H9 (cell line): ENCODE measurements at regions not wholly inside any gene's neighbourhood (a gene's known extent, or its start where the extent isn't known, plus 50 kb on each side); places are given as distances from the start of the nearest gene placed in this dataset.

ENCODE experiments used
- DNase-seq: peaks from one replicate; pipeline ENCODE4 v3.0.0-alpha.2; 2017
- H2AFZ ChIP-seq: one replicate; pipeline ENCODE4 v1.6.1; 2013; ENCODE audit warnings: mild to moderate bottlenecking, low read length, control low read depth, moderate library complexity
- H2AK5ac ChIP-seq: 2 replicates; pipeline ENCODE4 v1.6.1; 2013; ENCODE audit warnings: low read length, control low read depth, mixed read lengths; ENCODE audit not compliant: insufficient read length
- H2BK120ac ChIP-seq: one replicate; pipeline ENCODE4 v1.6.1; 2013; ENCODE audit warnings: low read depth, mild to moderate bottlenecking, low read length, control low read depth, inconsistent platforms; ENCODE audit not compliant: poor library complexity, severe bottlenecking
- H2BK12ac ChIP-seq: 2 replicates; pipeline ENCODE4 v1.6.1; 2013; ENCODE audit warnings: low read length, control low read depth, mixed read lengths, low read depth; ENCODE audit not compliant: insufficient read length
- H2BK15ac ChIP-seq: 2 replicates; pipeline ENCODE4 v1.6.1; 2013; ENCODE audit warnings: low read depth, low read length, control low read depth
- H2BK20ac ChIP-seq: one replicate; pipeline ENCODE4 v1.6.1; 2013; ENCODE audit warnings: low read depth, mild to moderate bottlenecking, low read length, control low read depth, inconsistent platforms; ENCODE audit not compliant: poor library complexity, severe bottlenecking
- H2BK5ac ChIP-seq: 2 replicates; pipeline ENCODE4 v1.6.1; 2013; ENCODE audit warnings: low read length, control low read depth, mixed read lengths; ENCODE audit not compliant: insufficient read length
- H3K14ac ChIP-seq: 2 replicates; pipeline ENCODE4 v1.6.1; 2013; ENCODE audit warnings: low read length, control low read depth; ENCODE audit not compliant: insufficient read depth
- H3K18ac ChIP-seq: 2 replicates; pipeline ENCODE4 v1.6.1; 2013; ENCODE audit warnings: low read depth, mild to moderate bottlenecking, mixed read lengths, low read length, control low read depth; ENCODE audit not compliant: insufficient read length
- H3K23ac ChIP-seq: 2 replicates; pipeline ENCODE4 v1.6.1; 2013; ENCODE audit warnings: low read length, control low read depth, mixed read lengths, low read depth; ENCODE audit not compliant: insufficient read length
- H3K23me2 ChIP-seq: 2 replicates; pipeline ENCODE4 v1.6.1; 2013; ENCODE audit warnings: low read depth, mild to moderate bottlenecking, mixed read lengths, low read length, control low read depth; ENCODE audit not compliant: insufficient read length, poor library complexity, severe bottlenecking
- H3K27ac ChIP-seq: 2 replicates; pipeline ENCODE4 v1.5.1; 2013; ENCODE audit warnings: low read length, control low read depth, mixed read lengths, low read depth; ENCODE audit not compliant: insufficient read length
- H3K27me3 ChIP-seq: 2 replicates; pipeline ENCODE4 v1.6.1; 2013; ENCODE audit warnings: low read length, control low read depth, inconsistent platforms; ENCODE audit not compliant: insufficient read depth
- H3K4ac ChIP-seq: 2 replicates; pipeline ENCODE4 v1.6.1; 2013; ENCODE audit warnings: low read depth, mild to moderate bottlenecking, control low read depth, inconsistent platforms, low read length, moderate library complexity
- H3K4me1 ChIP-seq: 2 replicates; pipeline ENCODE4 v1.6.1; 2013; ENCODE audit warnings: low read length, control low read depth, inconsistent platforms; ENCODE audit not compliant: insufficient read depth
- H3K4me2 ChIP-seq: 2 replicates; pipeline ENCODE4 v1.6.1; 2013; ENCODE audit warnings: low read length, control low read depth, mixed read lengths; ENCODE audit not compliant: insufficient read length, insufficient read depth
- H3K56ac ChIP-seq: 2 replicates; pipeline ENCODE4 v1.6.1; 2013; ENCODE audit warnings: low read depth, mild to moderate bottlenecking, mixed read lengths, low read length, control low read depth; ENCODE audit not compliant: insufficient read length
- H3K79me1 ChIP-seq: 2 replicates; pipeline ENCODE4 v1.6.1; 2013; ENCODE audit warnings: low read depth, mild to moderate bottlenecking, moderate library complexity, low read length, control low read depth, inconsistent platforms; ENCODE audit not compliant: insufficient read depth, poor library complexity, severe bottlenecking
- H3K79me2 ChIP-seq: 2 replicates; pipeline ENCODE4 v1.6.1; 2013; ENCODE audit warnings: low read length, control low read depth, inconsistent platforms; ENCODE audit not compliant: insufficient read depth
- H3K9ac ChIP-seq: 2 replicates; pipeline ENCODE4 v1.6.1; 2013; ENCODE audit warnings: low read length, control low read depth, mixed read lengths; ENCODE audit not compliant: insufficient read length; ENCODE audit errors: extremely low read depth
- H3K9me3 ChIP-seq: one replicate; pipeline ENCODE4 v1.6.1; 2013; ENCODE audit warnings: low read depth, low read length, inconsistent platforms; ENCODE audit not compliant: control insufficient read depth
- H3T11ph ChIP-seq: one replicate; pipeline ENCODE4 v1.6.1; 2013; ENCODE audit warnings: mild to moderate bottlenecking, low read length, control low read depth, inconsistent platforms
- H4K20me1 ChIP-seq: one replicate; pipeline ENCODE4 v1.6.1; 2013; ENCODE audit not compliant: control insufficient read depth, insufficient read length, insufficient read depth
- H4K5ac ChIP-seq: 2 replicates; pipeline ENCODE4 v1.6.1; 2013; ENCODE audit warnings: low read depth, mild to moderate bottlenecking, mixed read lengths, low read length, control low read depth; ENCODE audit not compliant: insufficient read length
- H4K8ac ChIP-seq: replicated peaks from 2 replicates; pipeline ENCODE4 v1.6.1; 2013; ENCODE audit warnings: low read length, control low read depth, mixed read lengths, low read depth; ENCODE audit not compliant: insufficient read length
- H4K91ac ChIP-seq: 2 replicates; pipeline ENCODE4 v1.6.1; 2013; ENCODE audit warnings: low read depth, mild to moderate bottlenecking, moderate library complexity, mixed read lengths, low read length, control low read depth; ENCODE audit not compliant: insufficient read length
- H3K27ac Mint-ChIP-seq, 3 experiments: 2 replicates in 2 of 3; 3 replicates in 1 of 3; pipeline ENCODE4 v1.8.0; 2020 to 2021; ENCODE audit warnings: mixed read lengths in 3 of 3, mild to moderate bottlenecking in 1 of 3, moderate library complexity in 1 of 3
- H3K27me3 Mint-ChIP-seq: 2 replicates; pipeline ENCODE4 v1.8.0; 2021; ENCODE audit warnings: low read depth, mild to moderate bottlenecking, moderate library complexity, mixed read lengths
- H3K36me3 Mint-ChIP-seq, 3 experiments: 2 replicates in 2 of 3; 3 replicates in 1 of 3; pipeline ENCODE4 v1.8.0; 2020 to 2021; ENCODE audit warnings: low read depth in 3 of 3, mixed read lengths in 3 of 3; ENCODE audit not compliant: insufficient read depth in 1 of 3
- H3K4me1 Mint-ChIP-seq, 2 experiments: 2 replicates each; pipeline ENCODE4 v1.8.0; 2020; ENCODE audit warnings: mixed read lengths in 2 of 2
- H3K4me3 Mint-ChIP-seq, 2 experiments: 2 replicates in 1 of 2; 3 replicates in 1 of 2; pipeline ENCODE4 v1.8.0; 2020 to 2021; ENCODE audit warnings: mild to moderate bottlenecking in 2 of 2, mixed read lengths in 2 of 2, moderate library complexity in 1 of 2
- H3K9me3 Mint-ChIP-seq, 2 experiments: 2 replicates in 1 of 2; 3 replicates in 1 of 2; pipeline ENCODE4 v1.8.0; 2020; ENCODE audit warnings: mild to moderate bottlenecking in 2 of 2, mixed read lengths in 2 of 2, moderate library complexity in 1 of 2
- CTCF ChIP-seq: fragments of 200-600 bp; sonication (generic); conservative IDR thresholded peaks from 3 replicates; pipeline ENCODE4 v1.8.0; 2021; ENCODE audit warnings: antibody characterized with exemption, mild to moderate bottlenecking
- WGBS: extraction: QIAGEN DNeasy Blood & Tissue Kit; methylation state at CpG from one replicate; pipeline ENCODE4 v1.1.7; 2013; ENCODE audit warnings: missing lambda C conversion rate, low lambda C conversion rate, mixed read lengths; ENCODE audit not compliant: insufficient read length; ENCODE audit errors: extremely low coverage; 5-methylcytosine and 5-hydroxymethylcytosine counted together

- Histone ChIP-seq H4K20me1 (no peaks in the 10 kb centered on the region), H3K4me1 (peaks cover 2% of the 10 kb centered on the region; the same call in 1 of the 2 replicates), H3K4ac (no peak overlapping the region), H2BK20ac (no peak overlapping the region), H3K14ac (no peak overlapping the region), H2AK5ac (no peak overlapping the region), H3K79me2 (no peaks in the 10 kb centered on the region), H3K9ac (no peak overlapping the region), H3K23ac (no peak overlapping the region), H2BK120ac (no peak overlapping the region), H3K9me3 (no peaks in the 10 kb centered on the region), H2AFZ (no peak overlapping the region), H3K23me2 (no peaks in the 10 kb centered on the region), H3K56ac (no peak overlapping the region), H3K4me2 (no peak overlapping the region), H3K27ac (no peak overlapping the region), H3K27me3 (no peaks in the 10 kb centered on the region), H3K79me1 (no peaks in the 10 kb centered on the region), H2BK5ac (no peak overlapping the region), H4K5ac (no peak overlapping the region), H4K8ac (no peak overlapping the region), H3T11ph (no peak overlapping the region), H2BK12ac (no peak overlapping the region), H4K91ac (no peak overlapping the region), H3K18ac (no peak overlapping the region), H2BK15ac (no peak overlapping the region)
- H3K9me3 Mint-ChIP-seq = peaks cover 14 to 18% of the 10 kb centered on the region in 2 experiments
- H3K4me1 Mint-ChIP-seq = peaks cover 42 to 45% of the 10 kb centered on the region in 2 experiments
- WGBS = no CpG with 5 or more reads among the region's 1 CpG
- TF ChIP-seq CTCF = no peak
- H3K36me3 Mint-ChIP-seq = peaks cover 4 to 23% (median 9%) of the 10 kb centered on the region in 3 experiments; a peak in 5 of 7 replicates
- H3K27ac Mint-ChIP-seq = no peak overlapping the region
- H3K27me3 Mint-ChIP-seq = peaks cover 1% of the 10 kb centered on the region
- no peak overlapping the region for H3K4me3 Mint-ChIP-seq
- no peak for DNase-seq
These were observed 87.5 kb upstream of the COPS8 start for GRCh38 chr2:236998236-236998635.
